MM.1S (cell line): ENCODE measurements at regions not wholly inside any gene's neighbourhood (a gene's known extent, or its start where the extent isn't known, plus 50 kb on each side); places are given as distances from the start of the nearest gene placed in this dataset.

Experiments
- DNase-seq: peaks from one replicate; pipeline ENCODE4 v3.0.0-alpha.2; 2015
- H2AFZ ChIP-seq: fragments of 300-600 bp; sonication (generic); 2 replicates; pipeline ENCODE4 v1.6.0; 2016; ENCODE audit warnings: antibody characterized with exemption, low read length
- H3F3A ChIP-seq: fragments of 300-600 bp; sonication (generic); 2 replicates; pipeline ENCODE4 v1.6.1; 2016; ENCODE audit warnings: mild to moderate bottlenecking, antibody characterized with exemption, low read length, moderate library complexity, mixed read lengths; ENCODE audit not compliant: insufficient read depth
- H3K27ac ChIP-seq: fragments of 300-600 bp; sonication (generic); 2 replicates; pipeline ENCODE4 v1.5.1; 2016; ENCODE audit warnings: mild to moderate bottlenecking, low read length
- H3K27me3 ChIP-seq: fragments of 300-600 bp; sonication (generic); replicated peaks from 2 replicates; pipeline ENCODE4 v1.6.0; 2016; ENCODE audit warnings: low read length; ENCODE audit not compliant: insufficient read depth
- H3K36me3 ChIP-seq: fragments of 300-600 bp; sonication (generic); replicated peaks from 2 replicates; pipeline ENCODE4 v1.6.1; 2016; ENCODE audit warnings: mild to moderate bottlenecking, low read length, mixed read lengths; ENCODE audit not compliant: insufficient read depth
- H3K4me1 ChIP-seq: fragments of 300-600 bp; sonication (generic); 2 replicates; pipeline ENCODE4 v1.6.1; 2016; ENCODE audit warnings: low read length, mixed read lengths
- H3K4me2 ChIP-seq: fragments of 300-600 bp; sonication (generic); 2 replicates; pipeline ENCODE4 v1.6.0; 2016; ENCODE audit warnings: low read depth, low read length
- H3K4me3 ChIP-seq: fragments of 300-600 bp; sonication (generic); 2 replicates; pipeline ENCODE4 v1.5.1; 2016; ENCODE audit warnings: low read length, mixed read lengths
- H3K79me2 ChIP-seq: fragments of 300-600 bp; sonication (generic); 2 replicates; pipeline ENCODE4 v1.6.1; 2016; ENCODE audit warnings: mixed run types, low read length, mixed read lengths
- H3K9ac ChIP-seq: fragments of 300-600 bp; sonication (generic); 2 replicates; pipeline ENCODE4 v1.6.1; 2016; ENCODE audit warnings: low read length, mixed read lengths
- H3K9me2 ChIP-seq: fragments of 300-600 bp; sonication (generic); replicated peaks from 2 replicates; pipeline ENCODE4 v1.6.1; 2016; ENCODE audit warnings: mild to moderate bottlenecking, low read length, mixed read lengths; ENCODE audit not compliant: insufficient read depth
- H3K9me3 ChIP-seq: fragments of 300-600 bp; sonication (generic); replicated peaks from 2 replicates; pipeline ENCODE4 v1.6.1; 2016; ENCODE audit warnings: mild to moderate bottlenecking, low read length, mixed read lengths; ENCODE audit not compliant: insufficient read depth
- H4K20me1 ChIP-seq: fragments of 300-600 bp; sonication (generic); 2 replicates; pipeline ENCODE4 v1.6.1; 2016; ENCODE audit warnings: mild to moderate bottlenecking, low read length, moderate library complexity, mixed read lengths; ENCODE audit not compliant: insufficient read depth
- EZH2 ChIP-seq: fragments of 300-600 bp; sonication (generic); optimal IDR thresholded peaks from 2 replicates; pipeline ENCODE3; 2017; ENCODE audit warnings: low read depth, mild to moderate bottlenecking, antibody characterized with exemption, low read length, mixed read lengths
- EZH2phosphoT487 ChIP-seq: fragments of 300-600 bp; sonication (generic); IDR thresholded peaks from 2 replicates; pipeline ENCODE4 v1.6.1; 2018; ENCODE audit warnings: antibody characterized with exemption, low read length
- TF ChIP-seq, protein P1 (sequence below): fragments of 300-600 bp; sonication (generic); IDR thresholded peaks from 2 replicates; pipeline ENCODE4 v1.5.1; 2016; ENCODE audit warnings: antibody characterized with exemption, low read length, mixed read lengths

DNA sequence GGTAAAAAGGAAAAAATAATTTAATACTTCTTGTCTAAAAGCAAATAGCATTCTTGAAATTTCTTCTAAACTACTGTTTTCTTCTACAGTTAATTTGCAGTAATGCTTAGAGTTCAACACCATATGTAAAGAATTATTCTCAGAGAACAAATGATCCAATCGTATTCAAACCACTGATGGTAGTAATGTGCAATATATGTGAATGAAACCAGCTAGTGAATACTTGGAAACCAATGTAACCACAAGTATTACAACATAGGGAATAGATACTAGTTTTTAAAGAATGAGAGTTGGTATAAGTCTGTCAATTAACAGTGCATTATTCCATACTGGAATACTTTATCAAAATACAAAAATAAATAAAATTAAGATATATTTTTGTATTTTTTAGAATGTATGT is 850.0 kb downstream of the DIPK2A start:
- no peak overlapping the region for H3K27ac ChIP-seq
- no peaks in the 10 kb centered on the region for H3K4me1 ChIP-seq
- H4K20me1 ChIP-seq = no peaks in the 10 kb centered on the region
- no peaks in the 10 kb centered on the region for H3K9me3 ChIP-seq
- no peak overlapping the region for H3K4me2 ChIP-seq
- no peak for DNase-seq
- H3K79me2 ChIP-seq = no peaks in the 10 kb centered on the region
- H2AFZ ChIP-seq = no peak overlapping the region
- H3K9ac ChIP-seq = no peak overlapping the region
- H3K27me3 ChIP-seq = no peaks in the 10 kb centered on the region
- no peaks in the 10 kb centered on the region for H3F3A ChIP-seq
- TF ChIP-seq EZH2phosphoT487 (no peak), EZH2 (no peak)
- TF ChIP-seq, protein P1, sequence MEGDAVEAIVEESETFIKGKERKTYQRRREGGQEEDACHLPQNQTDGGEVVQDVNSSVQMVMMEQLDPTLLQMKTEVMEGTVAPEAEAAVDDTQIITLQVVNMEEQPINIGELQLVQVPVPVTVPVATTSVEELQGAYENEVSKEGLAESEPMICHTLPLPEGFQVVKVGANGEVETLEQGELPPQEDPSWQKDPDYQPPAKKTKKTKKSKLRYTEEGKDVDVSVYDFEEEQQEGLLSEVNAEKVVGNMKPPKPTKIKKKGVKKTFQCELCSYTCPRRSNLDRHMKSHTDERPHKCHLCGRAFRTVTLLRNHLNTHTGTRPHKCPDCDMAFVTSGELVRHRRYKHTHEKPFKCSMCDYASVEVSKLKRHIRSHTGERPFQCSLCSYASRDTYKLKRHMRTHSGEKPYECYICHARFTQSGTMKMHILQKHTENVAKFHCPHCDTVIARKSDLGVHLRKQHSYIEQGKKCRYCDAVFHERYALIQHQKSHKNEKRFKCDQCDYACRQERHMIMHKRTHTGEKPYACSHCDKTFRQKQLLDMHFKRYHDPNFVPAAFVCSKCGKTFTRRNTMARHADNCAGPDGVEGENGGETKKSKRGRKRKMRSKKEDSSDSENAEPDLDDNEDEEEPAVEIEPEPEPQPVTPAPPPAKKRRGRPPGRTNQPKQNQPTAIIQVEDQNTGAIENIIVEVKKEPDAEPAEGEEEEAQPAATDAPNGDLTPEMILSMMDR = no peak
- H3K4me3 ChIP-seq = no peak overlapping the region
- H3K9me2 ChIP-seq = no peaks in the 10 kb centered on the region
- no peaks in the 10 kb centered on the region for H3K36me3 ChIP-seq

DNA sequence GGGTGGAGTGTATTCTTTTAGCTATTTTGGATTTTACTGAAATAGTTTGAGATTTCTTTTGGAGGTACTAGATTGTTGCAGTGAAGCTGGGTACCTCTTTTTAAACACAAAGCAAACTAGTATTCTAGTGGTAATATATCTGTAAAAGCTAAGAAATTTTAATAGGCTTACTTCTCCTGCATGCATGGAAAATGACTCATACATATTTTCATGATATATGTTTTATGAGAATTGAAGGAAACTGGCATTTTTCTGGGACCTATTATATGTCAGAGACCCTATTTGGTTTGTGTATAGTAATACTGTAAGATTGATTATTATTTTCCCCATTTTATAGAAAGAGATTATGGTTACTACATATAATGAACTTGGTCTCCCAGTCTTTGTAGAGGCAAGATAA is 851.0 kb downstream of the DIPK2A start:
- Histone ChIP-seq H3K9ac (no peak overlapping the region), H3K4me3 (no peak overlapping the region), H3K79me2 (no peaks in the 10 kb centered on the region), H3F3A (no peaks in the 10 kb centered on the region), H3K9me2 (no peaks in the 10 kb centered on the region), H3K27me3 (no peaks in the 10 kb centered on the region), H3K36me3 (no peaks in the 10 kb centered on the region), H3K4me1 (no peaks in the 10 kb centered on the region), H3K4me2 (no peak overlapping the region), H2AFZ (no peak overlapping the region), H4K20me1 (no peaks in the 10 kb centered on the region), H3K27ac (no peak overlapping the region), H3K9me3 (no peaks in the 10 kb centered on the region)
- no peak for DNase-seq
- TF ChIP-seq, protein P1 = no peak
- TF ChIP-seq EZH2 = no peak

DNA sequence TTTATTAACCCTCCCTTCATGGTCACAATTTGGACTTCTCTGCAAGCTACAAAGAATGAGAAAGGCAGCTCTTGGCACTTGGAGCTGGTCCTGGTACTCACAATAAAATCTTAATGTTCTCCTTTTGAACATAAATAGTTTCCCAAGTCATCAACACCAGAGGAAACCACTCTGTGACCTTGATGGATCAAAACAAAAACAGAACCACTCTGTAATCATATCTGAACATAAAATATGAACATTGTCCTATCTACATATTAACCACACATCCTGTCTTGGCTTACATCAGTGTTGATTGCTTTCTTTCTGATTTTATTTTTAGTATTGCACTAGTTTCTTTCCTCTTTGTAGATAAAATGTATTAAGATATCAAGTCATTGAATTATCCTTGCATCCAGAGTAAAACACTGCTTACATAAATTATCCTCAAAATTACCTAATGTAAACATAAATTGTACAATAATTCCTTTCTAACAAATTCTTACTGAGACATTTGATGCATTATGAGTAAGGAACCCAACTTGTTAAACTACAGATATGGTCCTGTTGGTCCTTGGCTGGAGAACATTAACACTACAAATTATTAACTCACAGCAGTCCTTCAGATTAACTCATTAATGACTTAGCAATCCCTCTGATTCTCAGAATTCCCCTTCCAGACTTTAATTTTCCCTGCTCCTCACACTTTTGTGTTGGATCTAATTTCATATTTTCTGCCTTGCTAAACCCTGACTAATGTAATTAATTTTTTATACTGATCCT is 860.5 kb downstream of the DIPK2A start:
- Histone ChIP-seq H3K4me3 (no peak overlapping the region), H3K27me3 (no peaks in the 10 kb centered on the region), H3K9me3 (no peaks in the 10 kb centered on the region), H3K9ac (no peak overlapping the region), H2AFZ (no peak overlapping the region), H3K4me2 (no peak overlapping the region), H3F3A (no peaks in the 10 kb centered on the region), H3K36me3 (no peaks in the 10 kb centered on the region), H3K27ac (no peak overlapping the region), H4K20me1 (no peaks in the 10 kb centered on the region), H3K79me2 (no peaks in the 10 kb centered on the region), H3K4me1 (no peaks in the 10 kb centered on the region), H3K9me2 (no peaks in the 10 kb centered on the region)
- no peak for TF ChIP-seq EZH2
- no peak for TF ChIP-seq EZH2phosphoT487
- TF ChIP-seq, protein P1 = no peak
- DNase-seq = no peak
